ENCODE measurements at regions not wholly inside any gene's neighbourhood (a gene's known extent, or its start where the extent isn't known, plus 50 kb on each side); places are given as distances from the start of the nearest gene placed in this dataset.

DNA sequence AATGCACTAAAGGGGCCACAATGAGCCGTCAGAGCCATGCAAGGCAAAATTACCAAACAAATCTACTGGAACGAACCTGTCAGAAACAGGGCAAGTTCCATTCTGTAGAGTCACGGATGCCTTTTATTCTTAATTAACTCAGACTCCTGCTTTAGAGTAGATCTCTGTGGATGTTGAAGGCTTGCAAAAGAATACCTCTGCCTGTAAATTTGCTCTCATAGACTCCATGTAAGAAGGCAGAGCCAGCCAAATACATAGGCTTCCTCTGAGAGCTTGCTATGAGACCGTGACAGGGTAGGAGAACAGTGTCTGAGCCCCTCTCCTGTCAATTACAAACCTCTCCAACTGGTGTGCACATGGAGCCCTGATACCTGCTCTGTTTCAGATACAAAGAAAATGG is 787.9 kb upstream of the POM121L12 start:
- 93% methylated on average over 4 of the region's 4 CpGs for WGBS
- DNase-seq (ENCODE audit: low read depth in 6 of 9, low spot score in 9 of 9) = no peak
- Histone ChIP-seq H3K27me3 (ENCODE audit: control insufficient read depth in 2 of 2, insufficient read depth in 1 of 2, low read length in 1 of 2) (no peaks in the 10 kb centered on the region), H3K36me3 (ENCODE audit: control insufficient read depth in 2 of 2, insufficient read depth in 2 of 2, low read length in 1 of 2) (no peaks in the 10 kb centered on the region), H3K4me1 (ENCODE audit: control insufficient read depth in 2 of 2, insufficient read depth in 2 of 2, low read length in 2 of 2) (no peaks in the 10 kb centered on the region), H3K4me3 (ENCODE audit: low read length in 2 of 2) (no peak overlapping the region), H3K9me3 (ENCODE audit: control insufficient read depth in 2 of 2, insufficient read depth in 1 of 2, low read length in 1 of 2) (no peaks in the 10 kb centered on the region), H3K27ac (ENCODE audit: low read depth in 1 of 2, low read length in 1 of 2) (no peak overlapping the region)

GRCh38 chr7:52243685-52244084 is 791.7 kb upstream of the POM121L12 start:
- DNase-seq (ENCODE audit: low read depth in 6 of 9, low spot score in 9 of 9) = no peak
- Histone ChIP-seq H3K27me3 (ENCODE audit: control insufficient read depth in 2 of 2, insufficient read depth in 1 of 2, low read length in 1 of 2) (no peaks in the 10 kb centered on the region), H3K9me3 (ENCODE audit: control insufficient read depth in 2 of 2, insufficient read depth in 1 of 2, low read length in 1 of 2) (no peaks in the 10 kb centered on the region), H3K4me3 (ENCODE audit: low read length in 2 of 2) (no peak overlapping the region), H3K27ac (ENCODE audit: low read depth in 1 of 2, low read length in 1 of 2) (no peak overlapping the region), H3K4me1 (ENCODE audit: control insufficient read depth in 2 of 2, insufficient read depth in 2 of 2, low read length in 2 of 2) (no peaks in the 10 kb centered on the region), H3K36me3 (ENCODE audit: control insufficient read depth in 2 of 2, insufficient read depth in 2 of 2, low read length in 1 of 2) (no peaks in the 10 kb centered on the region)
- 97% methylated on average over 3 of the region's 3 CpGs for WGBS

DNA sequence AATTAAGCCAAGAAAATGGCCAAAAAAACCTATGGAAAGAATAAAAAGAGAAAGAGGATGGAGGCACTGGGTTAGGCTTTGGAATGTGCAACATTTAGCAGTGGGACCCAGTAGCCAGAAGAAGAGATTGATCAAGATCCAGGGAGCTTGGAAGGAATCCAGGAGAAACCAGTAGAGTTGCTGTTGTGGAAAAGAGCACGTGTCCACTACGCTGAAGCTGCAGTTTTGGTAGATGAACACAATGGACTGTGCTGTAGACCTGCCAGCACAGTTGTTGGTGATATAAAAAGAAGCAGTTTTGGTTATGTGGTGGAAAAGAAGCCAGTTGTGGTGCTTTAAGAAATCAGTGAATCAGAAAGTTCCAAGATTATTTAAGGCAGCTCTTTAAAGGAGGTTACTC is 802.2 kb upstream of the POM121L12 start:
- 89% methylated on average over 2 of the region's 2 CpGs for WGBS
- peaks cover 2 to 15% of the 10 kb centered on the region in 2 donors for H3K9me3 ChIP-seq (ENCODE audit: control insufficient read depth in 2 of 2, insufficient read depth in 1 of 2, low read length in 1 of 2)
- H3K4me1 ChIP-seq (ENCODE audit: control insufficient read depth in 2 of 2, insufficient read depth in 2 of 2, low read length in 2 of 2) = no peaks in the 10 kb centered on the region

DNA sequence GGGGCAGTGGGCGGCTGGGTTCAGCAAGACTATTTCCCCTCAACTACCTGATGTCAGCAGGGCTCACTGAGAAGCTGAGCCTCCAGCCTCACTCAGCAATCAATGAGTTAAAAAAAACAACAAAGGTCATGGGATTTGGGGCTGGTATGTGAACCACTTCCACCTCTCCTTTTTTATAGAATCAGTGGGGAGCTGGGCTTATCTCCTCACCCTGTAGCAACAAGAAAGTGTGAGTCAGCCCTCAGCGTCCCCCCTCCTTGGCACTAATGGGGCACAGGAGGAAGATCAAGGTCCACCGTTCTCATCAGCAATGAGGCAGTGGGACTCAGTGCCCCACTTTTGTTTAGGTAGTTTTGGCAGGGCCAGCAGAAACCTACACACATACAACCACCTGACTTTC is 823.5 kb upstream of the POM121L12 start:
- Histone ChIP-seq H3K27ac (ENCODE audit: low read depth in 1 of 2, low read length in 1 of 2) (no peak overlapping the region), H3K4me1 (ENCODE audit: control insufficient read depth in 2 of 2, insufficient read depth in 2 of 2, low read length in 2 of 2) (no peaks in the 10 kb centered on the region), H3K9me3 (ENCODE audit: control insufficient read depth in 2 of 2, insufficient read depth in 1 of 2, low read length in 1 of 2) (no peaks in the 10 kb centered on the region), H3K27me3 (ENCODE audit: control insufficient read depth in 2 of 2, insufficient read depth in 1 of 2, low read length in 1 of 2) (no peaks in the 10 kb centered on the region), H3K4me3 (ENCODE audit: low read length in 2 of 2) (no peak overlapping the region), H3K36me3 (ENCODE audit: control insufficient read depth in 2 of 2, insufficient read depth in 2 of 2, low read length in 1 of 2) (no peaks in the 10 kb centered on the region)
- no peak for DNase-seq (ENCODE audit: low read depth in 6 of 9, low spot score in 9 of 9)
- WGBS = 92% methylated on average over 3 of the region's 3 CpGs

More for the DNA sequence above, 802.2 kb upstream of the POM121L12 start:
- H3K36me3 ChIP-seq (ENCODE audit: control insufficient read depth in 2 of 2, insufficient read depth in 2 of 2, low read length in 1 of 2) = no peaks in the 10 kb centered on the region
- no peak overlapping the region for H3K4me3 ChIP-seq (ENCODE audit: low read length in 2 of 2)
- H3K27ac ChIP-seq (ENCODE audit: low read depth in 1 of 2, low read length in 1 of 2) = no peak overlapping the region
- no peak for DNase-seq (ENCODE audit: low read depth in 6 of 9, low spot score in 9 of 9)
- no peaks in the 10 kb centered on the region for H3K27me3 ChIP-seq (ENCODE audit: control insufficient read depth in 2 of 2, insufficient read depth in 1 of 2, low read length in 1 of 2)

DNA sequence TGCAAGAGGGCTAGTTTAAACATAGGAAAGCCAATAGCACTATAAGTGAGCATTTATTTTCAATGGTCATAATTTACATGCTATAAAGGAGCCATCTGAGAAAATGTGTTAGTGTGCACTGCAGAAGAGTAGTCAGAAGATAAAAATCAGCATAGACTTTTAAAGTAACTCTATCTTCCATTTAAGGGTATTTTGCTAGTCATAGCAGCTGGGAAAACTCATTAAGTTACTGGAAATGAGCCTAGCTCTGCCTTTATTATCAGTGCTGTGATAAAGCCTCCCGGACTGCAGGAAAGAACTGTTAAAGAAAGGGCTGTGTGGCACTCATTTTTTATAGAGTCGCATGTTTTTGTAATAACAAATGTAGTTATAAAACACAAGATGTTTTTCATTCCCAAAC is 825.8 kb upstream of the POM121L12 start:
- Histone ChIP-seq H3K9me3 (ENCODE audit: control insufficient read depth in 2 of 2, insufficient read depth in 1 of 2, low read length in 1 of 2) (no peaks in the 10 kb centered on the region), H3K27me3 (ENCODE audit: control insufficient read depth in 2 of 2, insufficient read depth in 1 of 2, low read length in 1 of 2) (no peaks in the 10 kb centered on the region), H3K4me1 (ENCODE audit: control insufficient read depth in 2 of 2, insufficient read depth in 2 of 2, low read length in 2 of 2) (no peaks in the 10 kb centered on the region), H3K27ac (ENCODE audit: low read depth in 1 of 2, low read length in 1 of 2) (no peak overlapping the region), H3K36me3 (ENCODE audit: control insufficient read depth in 2 of 2, insufficient read depth in 2 of 2, low read length in 1 of 2) (no peaks in the 10 kb centered on the region), H3K4me3 (ENCODE audit: low read length in 2 of 2) (no peak overlapping the region)
- 91% methylated on average over 2 of the region's 2 CpGs for WGBS
- DNase-seq (ENCODE audit: low read depth in 6 of 9, low spot score in 9 of 9) = no peak

DNA sequence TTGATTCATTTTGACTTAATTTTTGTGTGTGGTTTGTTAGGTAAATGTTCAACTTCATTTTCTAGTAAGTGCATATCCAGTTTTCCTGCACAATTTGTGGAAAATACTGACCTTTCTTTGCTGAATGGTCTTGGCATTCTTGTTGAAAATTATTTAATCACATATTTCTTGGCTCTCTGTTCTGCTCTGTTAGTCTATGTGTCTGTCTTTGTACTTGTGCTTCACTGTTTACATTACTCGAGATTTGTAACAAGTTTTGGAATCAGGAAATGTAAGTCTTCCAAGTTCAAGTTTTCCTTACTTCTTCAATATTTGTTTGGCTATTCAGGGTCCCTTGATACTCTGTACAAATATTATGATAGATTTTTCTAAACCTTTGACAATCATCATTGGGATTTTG is 838.2 kb upstream of the POM121L12 start:
- no peaks in the 10 kb centered on the region for H3K36me3 ChIP-seq (ENCODE audit: control insufficient read depth in 2 of 2, insufficient read depth in 2 of 2, low read length in 1 of 2)
- WGBS = 56% methylated on average over 1 of the region's 1 CpG
- DNase-seq (ENCODE audit: low read depth in 6 of 9, low spot score in 9 of 9) = no peak

GRCh38 chr7:52195664-52196063 is 839.8 kb upstream of the POM121L12 start:
- Histone ChIP-seq H3K4me1 (ENCODE audit: control insufficient read depth in 2 of 2, insufficient read depth in 2 of 2, low read length in 2 of 2) (no peaks in the 10 kb centered on the region), H3K27me3 (ENCODE audit: control insufficient read depth in 2 of 2, insufficient read depth in 1 of 2, low read length in 1 of 2) (no peaks in the 10 kb centered on the region), H3K4me3 (ENCODE audit: low read length in 2 of 2) (no peak overlapping the region), H3K36me3 (ENCODE audit: control insufficient read depth in 2 of 2, insufficient read depth in 2 of 2, low read length in 1 of 2) (no peaks in the 10 kb centered on the region), H3K9me3 (ENCODE audit: control insufficient read depth in 2 of 2, insufficient read depth in 1 of 2, low read length in 1 of 2) (peaks cover 0 to 4% of the 10 kb centered on the region in 2 donors), H3K27ac (ENCODE audit: low read depth in 1 of 2, low read length in 1 of 2) (no peak overlapping the region)
- WGBS = 80% methylated on average over 4 of the region's 4 CpGs
- DNase-seq (ENCODE audit: low read depth in 6 of 9, low spot score in 9 of 9) = no peak

More for the DNA sequence above, 838.2 kb upstream of the POM121L12 start:
- no peaks in the 10 kb centered on the region for H3K4me1 ChIP-seq (ENCODE audit: control insufficient read depth in 2 of 2, insufficient read depth in 2 of 2, low read length in 2 of 2)
- peaks cover 0 to 9% of the 10 kb centered on the region in 2 donors for H3K9me3 ChIP-seq (ENCODE audit: control insufficient read depth in 2 of 2, insufficient read depth in 1 of 2, low read length in 1 of 2)
- H3K27ac ChIP-seq (ENCODE audit: low read depth in 1 of 2, low read length in 1 of 2) = no peak overlapping the region
- no peaks in the 10 kb centered on the region for H3K27me3 ChIP-seq (ENCODE audit: control insufficient read depth in 2 of 2, insufficient read depth in 1 of 2, low read length in 1 of 2)
- H3K4me3 ChIP-seq (ENCODE audit: low read length in 2 of 2) = no peak overlapping the region

GRCh38 chr7:52189153-52189778 is 846.2 kb upstream of the POM121L12 start:
- H3K27me3 ChIP-seq (ENCODE audit: control insufficient read depth in 2 of 2, insufficient read depth in 1 of 2, low read length in 1 of 2) = no peaks in the 10 kb centered on the region
- DNase-seq (ENCODE audit: low read depth in 6 of 9, low spot score in 9 of 9) = no peak
- H3K4me1 ChIP-seq (ENCODE audit: control insufficient read depth in 2 of 2, insufficient read depth in 2 of 2, low read length in 2 of 2) = no peaks in the 10 kb centered on the region
- WGBS = 89% methylated on average over 2 of the region's 2 CpGs
- H3K36me3 ChIP-seq (ENCODE audit: control insufficient read depth in 2 of 2, insufficient read depth in 2 of 2, low read length in 1 of 2) = no peaks in the 10 kb centered on the region
- no peaks in the 10 kb centered on the region for H3K9me3 ChIP-seq (ENCODE audit: control insufficient read depth in 2 of 2, insufficient read depth in 1 of 2, low read length in 1 of 2)
- H3K4me3 ChIP-seq (ENCODE audit: low read length in 2 of 2) = no peak overlapping the region
- no peak overlapping the region for H3K27ac ChIP-seq (ENCODE audit: low read depth in 1 of 2, low read length in 1 of 2)

GRCh38 chr7:52184006-52184703 is 851.3 kb upstream of the POM121L12 start:
- no peak for DNase-seq (ENCODE audit: low read depth in 6 of 9, low spot score in 9 of 9)
- WGBS = 83% methylated on average over 8 of the region's 8 CpGs
- no peaks in the 10 kb centered on the region for H3K36me3 ChIP-seq (ENCODE audit: control insufficient read depth in 2 of 2, insufficient read depth in 2 of 2, low read length in 1 of 2)

More at GRCh38 chr7:52184006-52184703, 851.3 kb upstream of the POM121L12 start:
- Histone ChIP-seq H3K9me3 (ENCODE audit: control insufficient read depth in 2 of 2, insufficient read depth in 1 of 2, low read length in 1 of 2) (no peaks in the 10 kb centered on the region), H3K27me3 (ENCODE audit: control insufficient read depth in 2 of 2, insufficient read depth in 1 of 2, low read length in 1 of 2) (no peaks in the 10 kb centered on the region), H3K27ac (ENCODE audit: low read depth in 1 of 2, low read length in 1 of 2) (no peak overlapping the region), H3K4me1 (ENCODE audit: control insufficient read depth in 2 of 2, insufficient read depth in 2 of 2, low read length in 2 of 2) (no peaks in the 10 kb centered on the region), H3K4me3 (ENCODE audit: low read length in 2 of 2) (no peak overlapping the region)

All from thymus (tissue), 11 donors.